ENCODE measurements at regions not wholly inside any gene's neighbourhood (a gene's known extent, or its start where the extent isn't known, plus 50 kb on each side); places are given as distances from the start of the nearest gene placed in this dataset.

DNA sequence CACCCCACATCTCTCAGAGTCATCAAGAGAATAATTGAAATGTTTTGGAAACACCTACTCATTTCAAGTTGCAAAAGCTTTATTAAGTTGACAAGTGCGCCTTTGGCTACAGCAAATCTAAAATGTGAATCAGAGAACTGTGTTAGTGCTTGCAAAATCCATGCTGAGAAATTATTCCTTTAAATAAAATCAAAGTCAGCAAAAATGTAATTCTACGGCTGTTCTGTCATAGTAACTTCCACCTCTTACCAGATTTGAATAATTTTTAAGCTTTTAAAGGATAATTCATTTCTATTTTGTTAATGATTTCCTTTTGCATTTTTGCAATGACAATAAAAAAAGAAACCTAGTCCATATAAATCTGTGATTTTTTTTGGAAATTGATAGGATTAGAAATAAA, 1779.1 kb downstream of the STIM2 start:
- TF ChIP-seq POLR2A (IDR thresholded peaks at IDR 0.05): no peak
- no peak for TF ChIP-seq EP300 (IDR thresholded peaks at IDR 0.05)
- TF ChIP-seq, protein P1, sequence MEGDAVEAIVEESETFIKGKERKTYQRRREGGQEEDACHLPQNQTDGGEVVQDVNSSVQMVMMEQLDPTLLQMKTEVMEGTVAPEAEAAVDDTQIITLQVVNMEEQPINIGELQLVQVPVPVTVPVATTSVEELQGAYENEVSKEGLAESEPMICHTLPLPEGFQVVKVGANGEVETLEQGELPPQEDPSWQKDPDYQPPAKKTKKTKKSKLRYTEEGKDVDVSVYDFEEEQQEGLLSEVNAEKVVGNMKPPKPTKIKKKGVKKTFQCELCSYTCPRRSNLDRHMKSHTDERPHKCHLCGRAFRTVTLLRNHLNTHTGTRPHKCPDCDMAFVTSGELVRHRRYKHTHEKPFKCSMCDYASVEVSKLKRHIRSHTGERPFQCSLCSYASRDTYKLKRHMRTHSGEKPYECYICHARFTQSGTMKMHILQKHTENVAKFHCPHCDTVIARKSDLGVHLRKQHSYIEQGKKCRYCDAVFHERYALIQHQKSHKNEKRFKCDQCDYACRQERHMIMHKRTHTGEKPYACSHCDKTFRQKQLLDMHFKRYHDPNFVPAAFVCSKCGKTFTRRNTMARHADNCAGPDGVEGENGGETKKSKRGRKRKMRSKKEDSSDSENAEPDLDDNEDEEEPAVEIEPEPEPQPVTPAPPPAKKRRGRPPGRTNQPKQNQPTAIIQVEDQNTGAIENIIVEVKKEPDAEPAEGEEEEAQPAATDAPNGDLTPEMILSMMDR (IDR thresholded peaks at IDR 0.05): no peak
- Histone ChIP-seq H3K27ac (no peak overlapping the region), H3K36me3 (no peaks in the 10 kb centered on the region), H3K4me1 (no peaks in the 10 kb centered on the region), H3K9me3 (no peaks in the 10 kb centered on the region), H3K4me3 (no peak overlapping the region), H3K27me3 (no peaks in the 10 kb centered on the region)
- no peak for DNase-seq (ENCODE audit: low spot score in 2 of 2)
- WGBS, 2 donors: 59 to 66% methylated on average over 2 of the region's 2 CpGs

DNA sequence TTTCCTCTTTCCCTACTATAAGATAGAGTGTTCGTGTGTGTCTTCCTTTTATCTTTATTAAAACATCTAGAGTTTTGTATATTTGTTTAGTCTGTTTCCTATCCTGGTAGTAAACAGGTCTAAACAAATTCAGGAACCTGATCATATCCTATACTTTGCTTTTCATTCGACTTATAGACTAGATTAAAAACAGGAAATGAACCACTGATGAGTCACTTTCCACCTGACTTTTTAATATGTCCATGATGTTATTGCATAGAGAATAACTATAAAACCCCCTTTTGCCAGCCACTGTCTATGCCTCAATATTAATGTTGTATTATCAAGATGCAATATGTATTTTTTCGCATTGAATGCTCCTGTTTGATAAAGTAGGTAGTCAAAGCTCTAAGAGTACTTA, 1794.0 kb downstream of the STIM2 start:
- Histone ChIP-seq H3K27me3 (no peaks in the 10 kb centered on the region), H3K4me3 (no peak overlapping the region), H3K36me3 (no peaks in the 10 kb centered on the region), H3K27ac (no peak overlapping the region), H3K4me1 (no peaks in the 10 kb centered on the region), H3K9me3 (peaks cover 0 to 5% (median 0%) of the 10 kb centered on the region in 4 donors)
- WGBS, 2 donors: 86% methylated on average over 3 of the region's 3 CpGs
- no peak for DNase-seq (ENCODE audit: low spot score in 2 of 2)
- no peak for TF ChIP-seq EP300 (IDR thresholded peaks at IDR 0.05)
- TF ChIP-seq, protein P1 (IDR thresholded peaks at IDR 0.05): no peak

DNA sequence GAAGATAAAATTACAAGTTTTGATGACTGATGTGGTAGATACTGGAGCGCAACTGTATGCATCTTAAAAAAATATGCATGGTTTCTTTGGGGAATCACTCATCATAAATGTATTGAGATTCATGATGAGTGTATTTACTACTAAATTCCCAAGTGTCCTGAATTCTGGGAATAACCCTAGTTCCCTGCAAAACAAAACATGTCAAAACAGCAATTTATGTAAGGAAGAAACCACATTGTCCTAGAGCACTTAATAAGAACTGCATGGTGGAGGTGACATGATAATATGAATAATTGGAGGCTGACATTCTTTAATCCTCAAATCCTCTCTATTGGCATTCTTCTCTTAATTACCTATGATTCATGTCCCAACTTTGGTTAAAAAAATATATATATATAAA, 1804.7 kb downstream of the STIM2 start:
- Histone ChIP-seq H3K9me3 (no peaks in the 10 kb centered on the region), H3K27me3 (no peaks in the 10 kb centered on the region), H3K4me1 (no peaks in the 10 kb centered on the region), H3K4me3 (no peak overlapping the region), H3K36me3 (no peaks in the 10 kb centered on the region), H3K27ac (no peak overlapping the region)
- WGBS, 2 donors: 32 to 91% methylated on average over 1 of the region's 1 CpG
- no peak for DNase-seq (ENCODE audit: low spot score in 2 of 2)
- TF ChIP-seq POLR2A (IDR thresholded peaks at IDR 0.05) (no peak), EP300 (IDR thresholded peaks at IDR 0.05) (no peak)
- TF ChIP-seq, protein P1 (IDR thresholded peaks at IDR 0.05): no peak

DNA sequence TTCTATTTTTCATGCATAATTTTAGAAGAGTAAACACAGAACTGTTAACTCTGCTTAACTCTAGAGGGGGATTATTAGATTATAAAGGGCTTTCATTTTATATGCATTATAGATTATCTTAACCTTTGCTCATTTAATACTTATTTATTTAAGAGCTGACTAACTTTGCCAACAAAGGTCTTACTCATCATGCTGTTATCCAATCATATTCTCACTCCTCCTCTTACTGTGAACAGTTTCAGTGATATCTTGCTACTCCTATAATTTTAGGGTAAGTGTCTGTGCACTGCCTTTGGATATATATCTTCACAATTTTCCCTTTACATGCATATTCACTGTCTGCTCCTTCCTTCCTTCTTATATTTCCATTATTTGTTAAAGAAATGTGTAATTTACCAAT, 1814.9 kb downstream of the STIM2 start:
- no peak for DNase-seq (ENCODE audit: low spot score in 2 of 2)
- Histone ChIP-seq H3K27me3 (no peaks in the 10 kb centered on the region), H3K27ac (no peak overlapping the region), H3K4me3 (no peak overlapping the region), H3K4me1 (no peaks in the 10 kb centered on the region), H3K9me3 (no peaks in the 10 kb centered on the region), H3K36me3 (no peaks in the 10 kb centered on the region)
- TF ChIP-seq EP300 (IDR thresholded peaks at IDR 0.05) (no peak), POLR2A (IDR thresholded peaks at IDR 0.05) (no peak)
- TF ChIP-seq, protein P1 (IDR thresholded peaks at IDR 0.05): no peak

DNA sequence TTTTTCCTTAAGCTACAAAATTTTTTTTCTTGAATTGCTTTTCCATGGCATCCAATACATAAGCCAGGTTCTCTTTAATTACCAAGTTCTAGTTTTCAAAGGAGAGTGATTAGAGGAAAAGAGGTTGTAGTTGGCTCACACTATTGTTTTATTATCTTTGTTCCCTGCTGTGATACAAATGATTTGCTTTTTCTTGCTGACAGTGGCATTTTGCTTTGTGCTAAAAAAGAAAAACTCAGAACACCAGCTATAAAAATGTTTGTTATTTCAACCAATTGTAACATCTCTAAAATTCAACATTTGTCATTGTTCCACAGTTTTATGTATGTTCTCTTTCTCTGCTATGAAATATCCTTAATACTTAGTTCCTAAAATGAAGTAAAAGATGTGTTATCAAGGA, 1817.2 kb downstream of the STIM2 start:
- no peaks in the 10 kb centered on the region for H3K27me3 ChIP-seq
- DNase-seq (ENCODE audit: low spot score in 2 of 2): no peak
- H3K4me3 ChIP-seq: no peak overlapping the region
- no peak overlapping the region for H3K27ac ChIP-seq
- no peaks in the 10 kb centered on the region for H3K4me1 ChIP-seq
- TF ChIP-seq POLR2A (IDR thresholded peaks at IDR 0.05) (no peak), EP300 (IDR thresholded peaks at IDR 0.05) (no peak)
- TF ChIP-seq, protein P1 (IDR thresholded peaks at IDR 0.05): no peak
- no peaks in the 10 kb centered on the region for H3K36me3 ChIP-seq
- no peaks in the 10 kb centered on the region for H3K9me3 ChIP-seq

Measured in tibial nerve (tissue), 4 donors.